Fibroblast of pulmonary artery (primary cell): ENCODE measurements at regions not wholly inside any gene's neighbourhood (a gene's known extent, or its start where the extent isn't known, plus 50 kb on each side); places are given as distances from the start of the nearest gene placed in this dataset.
"Not testable (repeated sequence)": the region's sequence is repeated elsewhere in the genome, so short reads cannot be mapped to it uniquely, and the experiment has no call there.

Experiments
- DNase-seq: peaks from one replicate; pipeline ENCODE4 v3.0.0-alpha.2; 2010; ENCODE audit warnings: low read depth
- H3K4me3 ChIP-seq: replicated peaks from 2 replicates; pipeline ENCODE4 v1.5.1; 2011; ENCODE audit warnings: low read depth, mild to moderate bottlenecking, control low read depth, low read length, moderate library complexity
- CTCF ChIP-seq: IDR thresholded peaks from 2 replicates; pipeline ENCODE4 v1.5.1; 2011; ENCODE audit warnings: mild to moderate bottlenecking, control low read depth, low read length, inconsistent platforms; ENCODE audit errors: missing control alignments

- not testable (repeated sequence) for H3K4me3 ChIP-seq, DNase-seq
Measured at GRCh38 chr2:87325911-87326294, 304.3 kb upstream of the PLGLB1 start.

- not testable (repeated sequence) for DNase-seq, H3K4me3 ChIP-seq
Measured at GRCh38 chr2:87326754-87327153, 305.1 kb upstream of the PLGLB1 start.

- DNase-seq, H3K4me3 ChIP-seq: not testable (repeated sequence)
Measured at GRCh38 chr2:87327648-87328371, 306.2 kb upstream of the PLGLB1 start.

- DNase-seq, H3K4me3 ChIP-seq: not testable (repeated sequence)
Measured at GRCh38 chr2:87329529-87329928, 307.9 kb upstream of the PLGLB1 start.

GRCh38 chr2:87330486-87330885 is 308.8 kb upstream of the PLGLB1 start:
- not testable (repeated sequence) for H3K4me3 ChIP-seq, DNase-seq

- not testable (repeated sequence) for DNase-seq, H3K4me3 ChIP-seq
Measured at GRCh38 chr2:87331940-87332583, 310.4 kb upstream of the PLGLB1 start.

GRCh38 chr2:87334888-87335287 is 313.2 kb upstream of the PLGLB1 start:
- H3K4me3 ChIP-seq, DNase-seq: not testable (repeated sequence)

- not testable (repeated sequence) for DNase-seq, H3K4me3 ChIP-seq
Measured at GRCh38 chr2:87338998-87339397, 317.4 kb upstream of the PLGLB1 start.

GRCh38 chr2:87341601-87342014 is 320.0 kb upstream of the PLGLB1 start:
- TF ChIP-seq CTCF: peak; percentile 25
- H3K4me3 ChIP-seq: not testable (repeated sequence)
- DNase-seq: peak; percentile 70

- not testable (repeated sequence) for H3K4me3 ChIP-seq, DNase-seq
Measured at GRCh38 chr2:87342175-87342574, 320.5 kb upstream of the PLGLB1 start.

- not testable (repeated sequence) for H3K4me3 ChIP-seq, DNase-seq
Measured at GRCh38 chr2:87343347-87343746, 321.7 kb upstream of the PLGLB1 start.

GRCh38 chr2:87345283-87345682 is 323.6 kb upstream of the PLGLB1 start:
- not testable (repeated sequence) for H3K4me3 ChIP-seq, DNase-seq

GRCh38 chr2:87348556-87348955 is 326.9 kb upstream of the PLGLB1 start:
- H3K4me3 ChIP-seq: not testable (repeated sequence)

GRCh38 chr2:87349006-87349405 is 327.4 kb upstream of the PLGLB1 start:
- not testable (repeated sequence) for DNase-seq, H3K4me3 ChIP-seq

More at GRCh38 chr2:87348556-87348955, 326.9 kb upstream of the PLGLB1 start:
- not testable (repeated sequence) for DNase-seq

- not testable (repeated sequence) for DNase-seq, H3K4me3 ChIP-seq
Measured at GRCh38 chr2:87352178-87352934, 330.7 kb upstream of the PLGLB1 start.

- not testable (repeated sequence) for DNase-seq, H3K4me3 ChIP-seq
Measured at GRCh38 chr2:87353408-87353807, 331.8 kb upstream of the PLGLB1 start.

GRCh38 chr2:87354102-87354501 is 332.5 kb upstream of the PLGLB1 start:
- H3K4me3 ChIP-seq, DNase-seq: not testable (repeated sequence)

- DNase-seq, H3K4me3 ChIP-seq: not testable (repeated sequence)
Measured at GRCh38 chr2:87360250-87360649, 338.6 kb upstream of the PLGLB1 start.
